GM19239 (cell line): ENCODE measurements at regions not wholly inside any gene's neighbourhood (a gene's known extent, or its start where the extent isn't known, plus 50 kb on each side); places are given as distances from the start of the nearest gene placed in this dataset.

Experiments
- DNase-seq: peaks from one replicate; pipeline ENCODE4 v3.0.0; 2011; ENCODE audit warnings: low spot score; ENCODE audit not compliant: insufficient read length
- FAIRE-seq: peaks from 2 replicates; lab custom pipeline; 2011; peaks lifted over from hg19 to GRCh38; lab: Jason Lieb, UNC

DNA sequence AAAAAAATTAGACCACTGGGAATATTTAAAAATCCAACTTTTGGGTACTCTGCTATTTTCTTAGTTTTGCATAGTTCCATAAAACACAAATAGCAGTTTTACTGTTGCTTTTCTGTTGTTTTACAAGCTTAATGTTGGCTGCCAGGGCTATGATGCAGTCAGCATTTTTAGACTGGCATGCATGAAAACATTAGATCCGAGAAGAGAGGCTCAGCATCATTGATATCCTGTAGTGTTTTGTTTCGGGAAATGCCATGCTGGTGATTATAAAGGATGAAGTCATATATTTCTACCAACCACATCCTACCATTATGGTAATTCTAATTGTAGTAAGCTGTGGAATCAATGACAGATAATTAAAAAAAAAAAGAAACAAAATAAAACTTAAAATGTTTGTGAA lies 104.6 kb downstream of the MBL2 start:
- DNase-seq (no peak), FAIRE-seq (no peak)

DNA sequence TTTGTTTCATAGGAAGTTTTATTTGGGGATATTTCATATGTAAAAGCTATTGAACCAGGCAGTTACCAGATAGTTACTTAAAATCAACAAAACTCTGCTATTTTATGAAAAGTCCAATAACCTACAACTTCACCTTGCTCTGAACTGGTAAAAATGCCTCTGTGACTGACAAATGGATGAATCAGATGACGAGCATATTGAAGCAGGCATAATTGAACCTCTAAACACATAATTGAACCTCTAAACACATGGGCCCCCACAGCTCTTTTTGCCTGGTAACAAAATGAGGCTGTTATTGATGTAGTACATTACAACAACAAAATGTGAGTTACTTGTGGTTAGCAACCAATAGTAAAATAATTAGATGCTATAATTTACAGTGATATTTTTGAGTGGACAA lies 99.7 kb downstream of the MBL2 start:
- DNase-seq (no peak), FAIRE-seq (no peak)

DNA sequence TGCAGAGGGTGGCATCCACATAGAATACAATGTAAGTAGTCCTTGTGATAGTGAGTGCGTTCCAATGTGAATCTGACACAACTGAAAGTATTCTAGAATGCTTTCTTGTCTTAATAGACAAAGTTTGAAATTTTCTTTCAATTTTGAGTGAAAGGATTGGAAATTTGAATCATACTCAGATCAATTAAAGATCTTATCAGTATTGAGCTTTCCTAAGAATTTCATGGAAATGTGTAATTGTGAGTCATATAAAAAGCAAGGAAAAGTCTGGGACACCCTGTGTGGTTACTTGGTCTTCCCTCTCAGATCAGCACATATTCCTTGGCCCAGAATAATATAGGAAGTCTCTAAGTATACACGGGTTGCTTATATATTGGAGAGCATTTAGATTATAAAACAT lies 99.1 kb downstream of the MBL2 start:
- no peak for DNase-seq
- FAIRE-seq, result no peak

DNA sequence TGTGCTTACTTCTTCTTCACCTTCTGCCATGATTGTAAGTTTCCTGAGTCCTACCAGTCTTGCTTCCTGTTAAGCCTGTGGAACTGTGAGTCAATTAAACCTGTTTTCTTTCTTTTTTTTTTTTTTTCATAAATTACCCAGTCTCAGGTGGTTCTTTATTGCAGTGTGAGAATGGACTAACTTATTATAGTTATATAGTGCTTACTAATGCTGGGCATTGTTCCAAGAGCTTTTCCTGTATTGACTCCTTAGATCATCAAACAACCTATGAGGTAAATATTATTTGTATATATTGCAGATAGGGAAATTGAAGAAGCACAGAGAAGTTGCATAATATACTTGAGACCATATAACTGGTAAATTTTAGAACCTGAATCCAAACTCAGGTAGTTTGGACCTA lies 98.1 kb downstream of the MBL2 start:
- no peak for FAIRE-seq
- DNase-seq, result no peak

DNA sequence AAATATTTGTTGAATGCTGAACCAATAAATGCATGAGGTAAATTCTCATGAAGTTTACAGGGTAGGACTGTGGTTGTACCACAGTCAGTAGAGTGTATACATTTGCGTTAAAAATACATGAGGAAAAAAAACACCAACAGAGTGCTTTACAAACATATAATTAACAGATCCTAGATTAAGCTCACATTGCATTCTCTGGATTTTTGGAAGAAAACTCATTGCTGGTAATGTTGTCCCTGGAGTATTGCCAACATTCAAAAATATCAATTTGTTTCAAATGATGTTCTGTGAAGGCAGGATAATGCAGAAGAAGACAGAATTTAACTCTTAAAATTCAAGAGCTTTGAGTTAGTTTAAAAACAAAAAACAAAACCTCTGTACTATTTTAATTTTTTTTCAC lies 95.5 kb downstream of the MBL2 start:
- FAIRE-seq (no peak), DNase-seq (no peak)

DNA sequence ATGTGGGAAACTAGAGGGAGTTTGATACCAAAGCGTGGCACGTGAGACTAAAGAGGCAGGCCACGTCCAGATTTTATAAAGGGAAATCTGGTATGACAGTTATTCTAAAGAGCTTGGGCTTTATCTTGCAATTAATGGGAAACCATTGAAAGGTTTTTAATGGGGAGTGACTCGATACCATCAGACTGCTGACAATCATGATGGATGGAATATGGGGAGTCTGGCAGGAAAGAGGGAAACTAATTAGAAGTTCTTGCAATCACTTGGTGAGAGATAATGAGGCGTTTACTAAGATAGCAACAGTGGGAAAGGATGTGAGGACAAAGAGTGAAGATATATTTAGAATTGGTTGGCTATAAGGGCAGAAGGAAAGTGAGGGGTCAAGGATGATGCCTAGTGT lies 94.0 kb downstream of the MBL2 start:
- FAIRE-seq (no peak), DNase-seq (no peak)

DNA sequence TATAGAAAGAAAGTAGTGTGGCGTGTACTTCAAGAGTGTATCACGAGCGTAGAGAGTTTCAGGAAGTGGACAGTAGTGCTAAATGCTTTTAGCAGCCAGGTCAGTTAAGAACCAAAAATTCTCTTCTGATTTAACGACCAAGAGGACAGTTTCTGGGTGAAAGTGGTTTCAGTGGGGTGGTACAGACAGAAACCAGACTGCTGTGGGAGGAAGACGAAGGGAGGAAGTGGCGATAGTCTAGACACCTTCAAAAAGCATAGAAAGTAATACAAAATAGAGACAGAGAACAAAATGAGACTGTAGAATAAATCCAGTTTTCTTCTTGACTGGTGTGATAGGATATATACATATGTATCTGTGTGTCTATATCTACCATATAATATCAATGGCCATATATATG lies 93.5 kb downstream of the MBL2 start:
- DNase-seq (no peak), FAIRE-seq (no peak)

DNA sequence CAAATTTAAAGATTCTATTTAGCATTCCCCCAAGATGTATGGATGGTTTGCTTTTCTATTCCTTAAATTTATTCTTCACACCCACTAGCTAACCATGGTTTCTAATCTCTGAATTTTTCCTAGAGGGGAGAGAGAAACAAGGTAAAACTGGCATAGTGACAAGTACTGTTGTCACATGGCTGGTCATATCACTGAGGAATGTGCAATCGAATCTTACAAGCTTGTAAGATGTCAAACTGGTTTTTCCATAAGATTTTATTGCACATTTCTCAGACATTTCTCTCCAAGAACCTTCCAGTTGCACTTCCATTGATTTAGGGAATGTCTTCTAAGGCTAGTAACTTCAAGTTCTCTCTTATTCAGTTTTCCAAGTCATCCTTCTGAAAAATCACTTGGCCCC lies 89.8 kb downstream of the MBL2 start:
- no peak for FAIRE-seq
- no peak for DNase-seq

DNA sequence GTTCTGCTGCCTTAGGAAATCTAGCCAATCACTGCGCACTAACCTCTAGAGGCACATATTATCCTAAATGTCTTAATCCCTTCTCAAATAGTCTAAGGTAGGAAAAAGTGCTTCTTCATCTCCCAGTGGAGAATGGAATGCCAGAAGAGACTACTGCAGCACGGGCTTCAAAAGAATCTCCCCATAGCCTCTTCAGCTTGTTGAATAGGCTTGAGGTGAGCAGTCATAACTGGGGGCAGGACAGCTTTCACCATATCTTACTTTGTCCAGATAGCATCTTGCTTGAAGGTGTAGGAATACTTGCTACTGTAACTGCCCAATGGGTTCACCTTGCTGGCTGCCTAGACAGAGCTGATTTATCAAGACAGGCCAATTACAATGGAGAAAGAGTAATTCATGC lies 88.8 kb downstream of the MBL2 start:
- DNase-seq (no peak), FAIRE-seq (no peak)

DNA sequence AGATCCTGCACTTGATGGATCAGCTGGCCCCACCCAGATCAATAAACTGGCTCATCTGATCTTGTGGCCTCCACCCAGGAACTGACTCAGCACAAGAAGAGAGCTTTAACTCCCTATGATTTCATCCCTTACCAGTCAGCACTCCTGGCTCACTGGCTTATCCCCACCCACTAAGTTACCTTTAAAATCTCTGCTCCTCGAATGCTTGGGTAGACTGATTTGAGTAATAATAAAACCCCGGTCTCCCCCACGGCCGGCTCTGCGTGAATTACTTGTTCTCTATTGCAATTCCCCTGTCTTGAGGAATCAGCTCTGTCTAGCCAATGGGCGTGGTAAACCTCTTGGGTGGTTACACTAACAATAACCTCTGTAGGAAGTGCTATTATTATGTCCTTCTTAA lies 83.7 kb downstream of the MBL2 start:
- FAIRE-seq (no peak), DNase-seq (no peak)

DNA sequence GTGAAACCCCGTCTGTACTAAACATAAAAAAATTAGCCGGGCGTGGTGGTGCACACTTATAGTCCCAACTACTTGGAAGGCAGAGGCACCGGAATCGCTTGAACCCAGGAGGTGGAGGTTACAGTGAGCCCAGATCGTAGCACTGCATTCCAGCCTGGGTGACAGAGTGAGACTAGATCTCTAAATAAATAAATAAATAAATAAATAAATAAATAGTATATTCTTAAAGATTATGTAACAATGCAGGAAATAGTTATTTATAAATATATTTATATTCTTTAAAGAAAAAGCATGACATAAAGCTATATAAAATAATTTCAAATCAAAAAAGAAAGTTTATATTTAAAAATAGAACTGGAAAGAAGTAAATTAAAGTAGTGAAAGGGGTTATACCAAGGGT lies 76.4 kb downstream of the MBL2 start:
- FAIRE-seq, result no peak
- no peak for DNase-seq

DNA sequence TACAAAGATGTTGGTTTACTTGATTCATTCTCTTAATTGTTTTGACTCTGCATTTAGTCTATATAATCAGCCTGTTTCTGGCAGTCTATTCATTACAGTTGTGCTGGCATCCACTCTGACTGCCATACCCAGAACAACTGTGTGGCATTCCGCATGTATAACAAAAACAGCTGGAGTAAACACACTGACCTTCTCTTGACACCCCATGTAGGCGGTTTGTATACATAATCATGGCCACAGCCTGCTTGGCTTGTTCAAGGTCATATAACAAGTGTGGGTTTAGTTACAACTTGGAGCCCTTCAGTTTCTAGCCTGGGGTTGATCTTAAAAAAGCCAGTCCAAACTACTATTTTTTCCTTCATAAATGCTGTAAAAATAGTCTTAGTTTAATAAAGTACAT lies 70.9 kb downstream of the MBL2 start:
- no peak for DNase-seq
- FAIRE-seq, result no peak

DNA sequence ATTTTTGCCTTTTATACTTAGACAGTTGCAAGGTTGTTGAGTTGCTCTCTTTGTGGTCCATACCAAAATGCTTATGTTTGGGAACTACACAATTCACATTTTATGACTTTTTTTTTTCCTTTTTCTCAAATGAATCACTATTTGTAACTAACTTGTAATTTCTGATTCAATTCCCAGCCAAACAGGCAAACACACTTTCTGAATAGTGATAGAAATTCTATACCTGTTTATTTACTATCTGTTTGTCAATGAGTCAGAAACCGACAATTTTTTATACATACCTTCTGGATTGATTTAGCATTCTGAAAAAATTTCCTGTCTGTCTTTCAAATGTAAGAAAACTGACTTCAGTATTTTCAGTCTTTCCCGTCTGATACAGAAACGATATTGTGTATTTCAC lies 69.1 kb downstream of the MBL2 start:
- FAIRE-seq (no peak), DNase-seq (no peak)

DNA sequence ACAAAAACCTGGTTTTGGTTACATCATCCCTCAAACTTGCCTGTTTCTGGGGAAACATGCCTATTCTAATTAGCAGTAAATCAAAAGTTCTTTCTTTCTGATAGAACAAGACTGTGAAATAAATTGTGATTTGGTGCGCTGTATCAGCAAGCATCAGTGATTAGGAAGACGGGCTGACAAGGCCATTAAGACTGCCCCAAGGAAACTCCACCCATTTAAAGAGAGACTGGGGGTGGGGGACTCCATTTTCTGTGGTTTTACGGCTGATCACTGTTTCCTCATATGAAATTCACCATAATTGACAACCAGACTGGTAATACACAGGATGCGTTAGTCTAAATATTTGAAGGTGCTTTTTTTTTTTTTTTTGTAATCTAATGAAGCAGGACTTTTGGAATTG lies 68.7 kb downstream of the MBL2 start:
- FAIRE-seq (no peak), DNase-seq (no peak)

DNA sequence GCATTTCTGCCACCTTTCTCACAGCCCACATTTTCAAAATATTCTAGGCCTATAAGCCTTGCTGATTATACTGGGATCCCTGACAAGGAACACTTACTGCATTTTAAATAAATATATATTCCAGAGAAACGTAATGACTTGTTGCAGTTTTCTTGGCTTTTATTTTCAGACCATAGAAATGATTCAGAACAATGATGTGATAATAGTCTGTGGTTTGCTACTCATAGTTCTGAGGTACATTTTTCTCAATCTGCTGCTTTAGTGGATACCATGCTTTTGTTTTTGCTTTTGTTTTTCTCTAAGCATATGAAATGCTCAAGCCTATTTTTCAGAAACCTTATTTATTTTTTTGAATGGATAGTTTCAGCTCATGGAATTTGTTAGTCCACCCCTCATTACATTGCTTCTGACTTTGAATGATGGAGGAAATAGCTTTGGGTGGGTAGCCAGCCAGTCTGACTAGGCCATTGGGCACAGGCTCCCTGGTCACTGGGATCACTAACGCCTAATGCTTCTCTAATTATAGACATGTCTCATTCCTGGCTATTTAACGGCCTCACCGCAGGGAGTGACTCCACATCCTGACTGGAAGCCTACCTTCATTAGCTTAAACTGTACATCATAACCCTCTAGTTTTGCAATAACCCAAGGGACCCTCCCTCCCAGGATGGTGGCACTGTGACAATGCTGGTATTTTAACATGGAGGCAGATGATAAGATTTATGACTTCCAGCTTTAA lies 66.1 kb downstream of the MBL2 start:
- FAIRE-seq (no peak), DNase-seq (no peak)
